ENCODE measurements at regions not wholly inside any gene's neighbourhood (a gene's known extent, or its start where the extent isn't known, plus 50 kb on each side); places are given as distances from the start of the nearest gene placed in this dataset.
"Not testable (repeated sequence)": the region's sequence is repeated elsewhere in the genome, so short reads cannot be mapped to it uniquely, and the experiment has no call there.

DNA sequence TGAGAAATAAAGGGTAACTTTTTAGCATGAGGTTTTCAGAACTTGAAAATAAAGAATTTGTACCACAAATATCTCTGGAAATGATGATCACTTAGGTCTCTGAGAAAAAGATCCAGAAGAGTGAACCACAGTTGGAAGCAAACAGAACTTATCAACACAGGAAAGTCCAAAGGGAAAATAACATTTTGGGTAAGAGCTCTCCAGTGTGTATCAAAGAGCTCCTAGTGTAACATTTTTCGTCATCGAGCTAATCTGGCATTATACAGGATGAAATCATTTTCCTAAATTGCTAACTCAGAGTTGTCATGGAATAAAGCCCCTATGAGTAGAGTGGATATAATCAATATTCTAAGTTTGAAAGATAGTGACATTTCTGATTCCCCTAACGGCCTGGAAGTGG lies 104.0 kb downstream of the LMO4 start (continued):
- no peak for TF ChIP-seq JUN (CRISPR knock-in tag; IDR thresholded peaks at IDR 0.05)

DNA sequence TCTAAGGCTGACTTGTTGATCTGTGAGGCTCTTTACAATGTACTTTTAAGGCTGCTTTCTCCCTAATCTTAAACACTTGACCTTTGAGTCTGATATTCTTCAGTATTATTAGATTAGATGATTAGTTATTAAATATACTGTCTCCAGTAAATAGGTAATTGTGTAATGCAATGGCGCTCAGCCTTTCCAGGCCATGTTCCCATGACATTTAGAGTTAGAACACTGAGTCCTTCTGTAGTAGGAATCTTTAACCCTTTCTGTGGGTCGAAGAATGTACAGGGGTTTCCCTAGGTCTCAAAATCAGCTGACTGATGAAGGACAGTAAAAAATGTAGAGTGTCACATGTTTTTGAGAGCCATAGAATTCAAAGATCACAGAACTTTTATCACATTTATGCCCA lies 104.4 kb downstream of the LMO4 start:
- Mint-ChIP-seq H3K9me3 (peaks cover 15% of the 10 kb centered on the region), H3K4me1 (peaks cover 55% of the 10 kb centered on the region), H3K36me3 (peaks cover 13% of the 10 kb centered on the region)
- DNase-seq (ENCODE audit: low spot score); CTCF ChIA-PET; H3K27me3 Mint-ChIP-seq (ENCODE audit: low read depth); ATAC-seq; H3K4me3 Mint-ChIP-seq; POLR2A ChIA-PET; H3K27ac Mint-ChIP-seq: not testable (repeated sequence)

- ChIA-PET POLR2A (no interaction called here), CTCF (no interaction called here)
- Mint-ChIP-seq H3K4me1 (peaks cover 48% of the 10 kb centered on the region), H3K27ac (no peak overlapping the region; the same call in 1 of the 2 replicates), H3K27me3 (ENCODE audit: low read depth) (no peaks in the 10 kb centered on the region), H3K4me3 (no peak overlapping the region), H3K36me3 (peaks cover 8% of the 10 kb centered on the region), H3K9me3 (peaks cover 9% of the 10 kb centered on the region)
- ATAC-seq (no peak), DNase-seq (ENCODE audit: low spot score) (no peak)
- TF ChIP-seq ZNF423 (CRISPR knock-in tag; IDR thresholded peaks at IDR 0.05) (no peak), JAZF1 (CRISPR knock-in tag; IDR thresholded peaks at IDR 0.05) (no peak), ZNF263 (CRISPR knock-in tag; IDR thresholded peaks at IDR 0.05; ENCODE audit: low read depth) (no peak), ETV6 (CRISPR knock-in tag; IDR thresholded peaks at IDR 0.05) (no peak), ESRRA (CRISPR knock-in tag; IDR thresholded peaks at IDR 0.05; ENCODE audit: borderline replicate concordance) (no peak), EMX1 (CRISPR knock-in tag; IDR thresholded peaks at IDR 0.05) (no peak), NR2C2 (CRISPR knock-in tag; IDR thresholded peaks at IDR 0.05) (no peak), TP53 (CRISPR knock-in tag; IDR thresholded peaks at IDR 0.05) (no peak)
- TF ChIP-seq, protein P1, sequence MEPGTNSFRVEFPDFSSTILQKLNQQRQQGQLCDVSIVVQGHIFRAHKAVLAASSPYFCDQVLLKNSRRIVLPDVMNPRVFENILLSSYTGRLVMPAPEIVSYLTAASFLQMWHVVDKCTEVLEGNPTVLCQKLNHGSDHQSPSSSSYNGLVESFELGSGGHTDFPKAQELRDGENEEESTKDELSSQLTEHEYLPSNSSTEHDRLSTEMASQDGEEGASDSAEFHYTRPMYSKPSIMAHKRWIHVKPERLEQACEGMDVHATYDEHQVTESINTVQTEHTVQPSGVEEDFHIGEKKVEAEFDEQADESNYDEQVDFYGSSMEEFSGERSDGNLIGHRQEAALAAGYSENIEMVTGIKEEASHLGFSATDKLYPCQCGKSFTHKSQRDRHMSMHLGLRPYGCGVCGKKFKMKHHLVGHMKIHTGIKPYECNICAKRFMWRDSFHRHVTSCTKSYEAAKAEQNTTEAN (CRISPR knock-in tag; IDR thresholded peaks at IDR 0.05), result no peak
- TF ChIP-seq, protein P2, sequence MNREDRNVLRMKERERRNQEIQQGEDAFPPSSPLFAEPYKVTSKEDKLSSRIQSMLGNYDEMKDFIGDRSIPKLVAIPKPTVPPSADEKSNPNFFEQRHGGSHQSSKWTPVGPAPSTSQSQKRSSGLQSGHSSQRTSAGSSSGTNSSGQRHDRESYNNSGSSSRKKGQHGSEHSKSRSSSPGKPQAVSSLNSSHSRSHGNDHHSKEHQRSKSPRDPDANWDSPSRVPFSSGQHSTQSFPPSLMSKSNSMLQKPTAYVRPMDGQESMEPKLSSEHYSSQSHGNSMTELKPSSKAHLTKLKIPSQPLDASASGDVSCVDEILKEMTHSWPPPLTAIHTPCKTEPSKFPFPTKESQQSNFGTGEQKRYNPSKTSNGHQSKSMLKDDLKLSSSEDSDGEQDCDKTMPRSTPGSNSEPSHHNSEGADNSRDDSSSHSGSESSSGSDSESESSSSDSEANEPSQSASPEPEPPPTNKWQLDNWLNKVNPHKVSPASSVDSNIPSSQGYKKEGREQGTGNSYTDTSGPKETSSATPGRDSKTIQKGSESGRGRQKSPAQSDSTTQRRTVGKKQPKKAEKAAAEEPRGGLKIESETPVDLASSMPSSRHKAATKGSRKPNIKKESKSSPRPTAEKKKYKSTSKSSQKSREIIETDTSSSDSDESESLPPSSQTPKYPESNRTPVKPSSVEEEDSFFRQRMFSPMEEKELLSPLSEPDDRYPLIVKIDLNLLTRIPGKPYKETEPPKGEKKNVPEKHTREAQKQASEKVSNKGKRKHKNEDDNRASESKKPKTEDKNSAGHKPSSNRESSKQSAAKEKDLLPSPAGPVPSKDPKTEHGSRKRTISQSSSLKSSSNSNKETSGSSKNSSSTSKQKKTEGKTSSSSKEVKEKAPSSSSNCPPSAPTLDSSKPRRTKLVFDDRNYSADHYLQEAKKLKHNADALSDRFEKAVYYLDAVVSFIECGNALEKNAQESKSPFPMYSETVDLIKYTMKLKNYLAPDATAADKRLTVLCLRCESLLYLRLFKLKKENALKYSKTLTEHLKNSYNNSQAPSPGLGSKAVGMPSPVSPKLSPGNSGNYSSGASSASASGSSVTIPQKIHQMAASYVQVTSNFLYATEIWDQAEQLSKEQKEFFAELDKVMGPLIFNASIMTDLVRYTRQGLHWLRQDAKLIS (CRISPR knock-in tag; IDR thresholded peaks at IDR 0.05; ENCODE audit: borderline replicate concordance), result no peak
- TF ChIP-seq, protein P3, sequence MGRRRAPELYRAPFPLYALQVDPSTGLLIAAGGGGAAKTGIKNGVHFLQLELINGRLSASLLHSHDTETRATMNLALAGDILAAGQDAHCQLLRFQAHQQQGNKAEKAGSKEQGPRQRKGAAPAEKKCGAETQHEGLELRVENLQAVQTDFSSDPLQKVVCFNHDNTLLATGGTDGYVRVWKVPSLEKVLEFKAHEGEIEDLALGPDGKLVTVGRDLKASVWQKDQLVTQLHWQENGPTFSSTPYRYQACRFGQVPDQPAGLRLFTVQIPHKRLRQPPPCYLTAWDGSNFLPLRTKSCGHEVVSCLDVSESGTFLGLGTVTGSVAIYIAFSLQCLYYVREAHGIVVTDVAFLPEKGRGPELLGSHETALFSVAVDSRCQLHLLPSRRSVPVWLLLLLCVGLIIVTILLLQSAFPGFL (CRISPR knock-in tag; IDR thresholded peaks at IDR 0.05; ENCODE audit: borderline replicate concordance), result no peak
- TF ChIP-seq, protein P4, sequence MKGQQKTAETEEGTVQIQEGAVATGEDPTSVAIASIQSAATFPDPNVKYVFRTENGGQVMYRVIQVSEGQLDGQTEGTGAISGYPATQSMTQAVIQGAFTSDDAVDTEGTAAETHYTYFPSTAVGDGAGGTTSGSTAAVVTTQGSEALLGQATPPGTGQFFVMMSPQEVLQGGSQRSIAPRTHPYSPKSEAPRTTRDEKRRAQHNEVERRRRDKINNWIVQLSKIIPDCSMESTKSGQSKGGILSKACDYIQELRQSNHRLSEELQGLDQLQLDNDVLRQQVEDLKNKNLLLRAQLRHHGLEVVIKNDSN (CRISPR knock-in tag; IDR thresholded peaks at IDR 0.05), result no peak
Observed at GRCh38 chr1:87435484-87435883, 106.8 kb downstream of the LMO4 start.

DNA sequence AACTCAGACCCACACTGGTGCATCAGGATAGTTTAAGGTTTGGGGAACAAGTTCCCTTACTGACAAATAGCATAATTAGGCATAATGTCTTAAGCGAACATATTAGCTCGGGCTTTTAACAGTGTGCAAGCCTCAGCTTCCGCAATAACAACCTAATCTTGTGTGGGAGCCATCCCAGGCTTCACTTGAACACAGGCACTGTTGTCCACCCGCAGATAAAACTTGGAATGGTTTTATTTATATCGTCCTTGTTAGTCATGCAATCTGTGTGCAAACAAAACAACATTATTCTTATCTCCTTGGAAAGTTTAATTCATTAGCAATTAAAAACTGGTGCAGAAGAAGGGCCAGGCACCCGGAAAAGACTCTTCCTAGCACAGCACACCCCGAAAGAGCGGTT lies 107.4 kb downstream of the LMO4 start:
- not testable (repeated sequence) for H3K9me3 Mint-ChIP-seq
- H3K4me1 Mint-ChIP-seq, result peaks cover 48% of the 10 kb centered on the region

More for the DNA sequence above, 107.4 kb downstream of the LMO4 start:
- CTCF ChIA-PET; POLR2A ChIA-PET; H3K36me3 Mint-ChIP-seq; DNase-seq (ENCODE audit: low spot score); H3K27me3 Mint-ChIP-seq (ENCODE audit: low read depth); H3K27ac Mint-ChIP-seq; ATAC-seq; H3K4me3 Mint-ChIP-seq: not testable (repeated sequence)
